ENCODE measurements at regions not wholly inside any gene's neighbourhood (a gene's known extent, or its start where the extent isn't known, plus 50 kb on each side); places are given as distances from the start of the nearest gene placed in this dataset.

DNA sequence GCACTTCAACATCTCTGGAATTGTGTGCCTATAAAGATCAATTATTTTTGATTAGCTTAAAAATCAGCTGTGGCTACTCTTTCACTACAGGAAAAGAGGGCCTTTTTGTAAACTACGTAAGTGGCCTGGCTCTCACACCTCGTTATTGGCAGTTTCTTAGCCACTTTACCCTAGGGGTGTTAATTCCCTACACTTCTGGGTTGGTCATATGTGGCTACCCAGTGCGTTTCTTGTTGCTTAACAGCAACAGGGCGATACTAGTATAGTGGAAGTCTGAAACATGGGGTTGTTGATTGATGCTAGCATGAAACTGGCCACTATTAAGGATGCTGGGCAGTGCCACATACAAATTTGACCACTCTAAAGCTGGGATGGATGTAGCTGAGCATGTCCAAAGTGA is 174.7 kb upstream of the CDH12 start:
- TF ChIP-seq, protein P1, sequence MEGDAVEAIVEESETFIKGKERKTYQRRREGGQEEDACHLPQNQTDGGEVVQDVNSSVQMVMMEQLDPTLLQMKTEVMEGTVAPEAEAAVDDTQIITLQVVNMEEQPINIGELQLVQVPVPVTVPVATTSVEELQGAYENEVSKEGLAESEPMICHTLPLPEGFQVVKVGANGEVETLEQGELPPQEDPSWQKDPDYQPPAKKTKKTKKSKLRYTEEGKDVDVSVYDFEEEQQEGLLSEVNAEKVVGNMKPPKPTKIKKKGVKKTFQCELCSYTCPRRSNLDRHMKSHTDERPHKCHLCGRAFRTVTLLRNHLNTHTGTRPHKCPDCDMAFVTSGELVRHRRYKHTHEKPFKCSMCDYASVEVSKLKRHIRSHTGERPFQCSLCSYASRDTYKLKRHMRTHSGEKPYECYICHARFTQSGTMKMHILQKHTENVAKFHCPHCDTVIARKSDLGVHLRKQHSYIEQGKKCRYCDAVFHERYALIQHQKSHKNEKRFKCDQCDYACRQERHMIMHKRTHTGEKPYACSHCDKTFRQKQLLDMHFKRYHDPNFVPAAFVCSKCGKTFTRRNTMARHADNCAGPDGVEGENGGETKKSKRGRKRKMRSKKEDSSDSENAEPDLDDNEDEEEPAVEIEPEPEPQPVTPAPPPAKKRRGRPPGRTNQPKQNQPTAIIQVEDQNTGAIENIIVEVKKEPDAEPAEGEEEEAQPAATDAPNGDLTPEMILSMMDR (conservative IDR thresholded peaks at IDR 0.05 in 1 of 2, IDR thresholded peaks at IDR 0.05 in 1 of 2; ENCODE audit: extremely low read depth in 1 of 2, insufficient read depth in 1 of 2, low read depth in 1 of 2, low read length in 2 of 2): no peak
- TF ChIP-seq EZH2 (IDR thresholded peaks at IDR 0.05; ENCODE audit: borderline replicate concordance, low read length): no peak

Data from mammary epithelial cell (primary cell).